ENCODE measurements at regions not wholly inside any gene's neighbourhood (a gene's known extent, or its start where the extent isn't known, plus 50 kb on each side); places are given as distances from the start of the nearest gene placed in this dataset.
"Not testable (repeated sequence)": the region's sequence is repeated elsewhere in the genome, so short reads cannot be mapped to it uniquely, and the experiment has no call there.

- Mint-ChIP-seq H3K36me3 (ENCODE audit: low read depth) (no peaks in the 10 kb centered on the region), H3K4me3 (no peak overlapping the region), H3K27ac (no peak overlapping the region), H3K9me3 (no peaks in the 10 kb centered on the region), H3K27me3 (ENCODE audit: insufficient read depth) (no peaks in the 10 kb centered on the region), H3K4me1 (ENCODE audit: low read depth) (no peaks in the 10 kb centered on the region)
- intact Hi-C loops (cut with micrococcal nuclease): no loop called here
- DNase-seq (ENCODE audit: low spot score): no peak
These were observed 662.6 kb upstream of the CPEB2 start for GRCh38 chr4:14339715-14340114.

- Mint-ChIP-seq H3K4me1 (ENCODE audit: low read depth) (no peaks in the 10 kb centered on the region), H3K9me3 (no peaks in the 10 kb centered on the region), H3K27me3 (ENCODE audit: insufficient read depth) (no peaks in the 10 kb centered on the region), H3K27ac (no peak overlapping the region), H3K36me3 (ENCODE audit: low read depth) (no peaks in the 10 kb centered on the region), H3K4me3 (no peak overlapping the region)
- DNase-seq (ENCODE audit: low spot score): no peak
- intact Hi-C loops (cut with micrococcal nuclease): no loop called here
These were observed 662.0 kb upstream of the CPEB2 start for GRCh38 chr4:14340321-14340720.

- no peak for DNase-seq (ENCODE audit: low spot score)
- Mint-ChIP-seq H3K4me3 (no peak overlapping the region), H3K4me1 (ENCODE audit: low read depth) (no peaks in the 10 kb centered on the region), H3K27me3 (ENCODE audit: insufficient read depth) (no peaks in the 10 kb centered on the region), H3K27ac (no peak overlapping the region), H3K9me3 (no peaks in the 10 kb centered on the region), H3K36me3 (ENCODE audit: low read depth) (no peaks in the 10 kb centered on the region)
- intact Hi-C loops (cut with micrococcal nuclease): no loop called here
These were observed 658.3 kb upstream of the CPEB2 start for GRCh38 chr4:14343961-14344360.

- intact Hi-C loops (cut with micrococcal nuclease): no loop called here
- H3K4me1 Mint-ChIP-seq (ENCODE audit: low read depth): no peaks in the 10 kb centered on the region
- no peaks in the 10 kb centered on the region for H3K9me3 Mint-ChIP-seq
- H3K27ac Mint-ChIP-seq: no peak overlapping the region
- no peaks in the 10 kb centered on the region for H3K27me3 Mint-ChIP-seq (ENCODE audit: insufficient read depth)
- H3K36me3 Mint-ChIP-seq (ENCODE audit: low read depth): no peaks in the 10 kb centered on the region
- no peak overlapping the region for H3K4me3 Mint-ChIP-seq
- DNase-seq (ENCODE audit: low spot score): no peak
These were observed 656.9 kb upstream of the CPEB2 start for GRCh38 chr4:14345356-14345775.

GRCh38 chr4:14347526-14347925 lies 654.8 kb upstream of the CPEB2 start:
- no peak overlapping the region for H3K4me3 Mint-ChIP-seq
- intact Hi-C loops (cut with micrococcal nuclease): no loop called here
- no peak overlapping the region for H3K27ac Mint-ChIP-seq
- no peak for DNase-seq (ENCODE audit: low spot score)
- no peaks in the 10 kb centered on the region for H3K27me3 Mint-ChIP-seq (ENCODE audit: insufficient read depth)
- H3K36me3 Mint-ChIP-seq (ENCODE audit: low read depth): no peaks in the 10 kb centered on the region
- H3K9me3 Mint-ChIP-seq: no peaks in the 10 kb centered on the region
- no peaks in the 10 kb centered on the region for H3K4me1 Mint-ChIP-seq (ENCODE audit: low read depth)

GRCh38 chr4:14348506-14348905 lies 653.8 kb upstream of the CPEB2 start:
- no peak for DNase-seq (ENCODE audit: low spot score)
- Mint-ChIP-seq H3K27me3 (ENCODE audit: insufficient read depth) (no peaks in the 10 kb centered on the region), H3K36me3 (ENCODE audit: low read depth) (no peaks in the 10 kb centered on the region), H3K4me1 (ENCODE audit: low read depth) (no peaks in the 10 kb centered on the region), H3K27ac (no peak overlapping the region), H3K9me3 (no peaks in the 10 kb centered on the region), H3K4me3 (no peak overlapping the region)
- intact Hi-C loops (cut with micrococcal nuclease): no loop called here

- H3K4me1 Mint-ChIP-seq (ENCODE audit: low read depth); H3K4me3 Mint-ChIP-seq; DNase-seq (ENCODE audit: low spot score); H3K36me3 Mint-ChIP-seq (ENCODE audit: low read depth); H3K27ac Mint-ChIP-seq; intact Hi-C loops (cut with micrococcal nuclease); H3K9me3 Mint-ChIP-seq; H3K27me3 Mint-ChIP-seq (ENCODE audit: insufficient read depth): not testable (repeated sequence)
These were observed 643.6 kb upstream of the CPEB2 start for GRCh38 chr4:14358544-14359160.

GRCh38 chr4:14359991-14360390 lies 642.3 kb upstream of the CPEB2 start:
- no peaks in the 10 kb centered on the region for H3K27me3 Mint-ChIP-seq (ENCODE audit: insufficient read depth)
- no peak overlapping the region for H3K4me3 Mint-ChIP-seq
- peaks cover 6% of the 10 kb centered on the region for H3K9me3 Mint-ChIP-seq
- H3K4me1 Mint-ChIP-seq (ENCODE audit: low read depth): no peaks in the 10 kb centered on the region
- H3K36me3 Mint-ChIP-seq (ENCODE audit: low read depth): no peaks in the 10 kb centered on the region
- DNase-seq (ENCODE audit: low spot score): no peak
- no peak overlapping the region for H3K27ac Mint-ChIP-seq
- intact Hi-C loops (cut with micrococcal nuclease): no loop called here

- intact Hi-C loops (cut with micrococcal nuclease): no loop called here
- Mint-ChIP-seq H3K4me3 (no peak overlapping the region), H3K27ac (no peak overlapping the region), H3K4me1 (ENCODE audit: low read depth) (no peaks in the 10 kb centered on the region), H3K27me3 (ENCODE audit: insufficient read depth) (no peaks in the 10 kb centered on the region), H3K9me3 (peaks cover 6% of the 10 kb centered on the region), H3K36me3 (ENCODE audit: low read depth) (no peaks in the 10 kb centered on the region)
- no peak for DNase-seq (ENCODE audit: low spot score)
These were observed 641.2 kb upstream of the CPEB2 start for GRCh38 chr4:14361084-14361483.

GRCh38 chr4:14362385-14362784 lies 639.9 kb upstream of the CPEB2 start:
- Mint-ChIP-seq H3K4me1 (ENCODE audit: low read depth) (no peaks in the 10 kb centered on the region), H3K9me3 (peaks cover 6% of the 10 kb centered on the region), H3K27me3 (ENCODE audit: insufficient read depth) (no peaks in the 10 kb centered on the region), H3K4me3 (no peak overlapping the region), H3K36me3 (ENCODE audit: low read depth) (no peaks in the 10 kb centered on the region), H3K27ac (no peak overlapping the region)
- intact Hi-C loops (cut with micrococcal nuclease): no loop called here
- no peak for DNase-seq (ENCODE audit: low spot score)

- Mint-ChIP-seq H3K27me3 (ENCODE audit: insufficient read depth) (no peaks in the 10 kb centered on the region), H3K36me3 (ENCODE audit: low read depth) (no peaks in the 10 kb centered on the region), H3K4me3 (no peak overlapping the region), H3K27ac (no peak overlapping the region), H3K4me1 (ENCODE audit: low read depth) (no peaks in the 10 kb centered on the region), H3K9me3 (no peaks in the 10 kb centered on the region)
- intact Hi-C loops (cut with micrococcal nuclease): no loop called here
- no peak for DNase-seq (ENCODE audit: low spot score)
These were observed 637.2 kb upstream of the CPEB2 start for GRCh38 chr4:14364953-14365536.

- H3K4me3 Mint-ChIP-seq: no peak overlapping the region
- H3K9me3 Mint-ChIP-seq: no peaks in the 10 kb centered on the region
- intact Hi-C loops (cut with micrococcal nuclease): no loop called here
- H3K36me3 Mint-ChIP-seq (ENCODE audit: low read depth): no peaks in the 10 kb centered on the region
- no peak for DNase-seq (ENCODE audit: low spot score)
- no peaks in the 10 kb centered on the region for H3K4me1 Mint-ChIP-seq (ENCODE audit: low read depth)
- no peaks in the 10 kb centered on the region for H3K27me3 Mint-ChIP-seq (ENCODE audit: insufficient read depth)
- H3K27ac Mint-ChIP-seq: no peak overlapping the region
These were observed 633.9 kb upstream of the CPEB2 start for GRCh38 chr4:14368391-14368790.

GRCh38 chr4:14371131-14371530 lies 631.1 kb upstream of the CPEB2 start:
- Mint-ChIP-seq H3K4me3 (no peak overlapping the region), H3K27ac (no peak overlapping the region), H3K36me3 (ENCODE audit: low read depth) (no peaks in the 10 kb centered on the region), H3K27me3 (ENCODE audit: insufficient read depth) (no peaks in the 10 kb centered on the region), H3K9me3 (no peaks in the 10 kb centered on the region), H3K4me1 (ENCODE audit: low read depth) (no peaks in the 10 kb centered on the region)
- intact Hi-C loops (cut with micrococcal nuclease): no loop called here
- DNase-seq (ENCODE audit: low spot score): no peak

GRCh38 chr4:14375816-14376215 lies 626.5 kb upstream of the CPEB2 start:
- Mint-ChIP-seq H3K4me1 (ENCODE audit: low read depth) (no peaks in the 10 kb centered on the region), H3K27ac (no peak overlapping the region), H3K36me3 (ENCODE audit: low read depth) (no peaks in the 10 kb centered on the region), H3K9me3 (peaks cover 2% of the 10 kb centered on the region), H3K4me3 (no peak overlapping the region), H3K27me3 (ENCODE audit: insufficient read depth) (no peaks in the 10 kb centered on the region)
- DNase-seq (ENCODE audit: low spot score): no peak
- intact Hi-C loops (cut with micrococcal nuclease): no loop called here

All from activated T-helper 1 cell treated with anti-CD3 and anti-CD28 coated beads, Interleukin-12 subunit alpha, Interleukin-12 subunit beta, Interleukin-2, Interleukin-4 antibody, amounts not matched to agents 30 ng/mL and 10 ng/mL and 1 ng/mL, durations not matched to agents 14 hours and 24 hours and 36 hours (primary cell).